ENCODE measurements at regions not wholly inside any gene's neighbourhood (a gene's known extent, or its start where the extent isn't known, plus 50 kb on each side); places are given as distances from the start of the nearest gene placed in this dataset.

GRCh38 chr3:177690306-177690705, 493.0 kb upstream of the TBL1XR1 start:
- Histone ChIP-seq H3K9me3 (ENCODE audit: insufficient read depth in 2 of 2, low read depth in 1 of 2, low read length in 1 of 2) (no peaks in the 10 kb centered on the region), H3K36me3 (ENCODE audit: control insufficient read depth in 2 of 4, insufficient read depth in 4 of 4, low read length in 3 of 4) (no peaks in the 10 kb centered on the region), H2BK12ac (ENCODE audit: low read depth, low read length) (no peak overlapping the region), H2BK15ac (ENCODE audit: low read length) (no peak overlapping the region), H3K4me3 (ENCODE audit: extremely low read depth in 1 of 4, insufficient read depth in 2 of 4, low read depth in 3 of 4, low read length in 4 of 4) (no peak overlapping the region), H3K18ac (ENCODE audit: extremely low read depth, low read length) (no peak overlapping the region), H2BK20ac (ENCODE audit: low read length) (no peak overlapping the region), H3K79me2 (ENCODE audit: control insufficient read depth in 1 of 2, insufficient read depth in 2 of 2, low read length in 2 of 2) (no peaks in the 10 kb centered on the region), H3K4me2 (ENCODE audit: insufficient read depth in 1 of 2, low read depth in 2 of 2, low read length in 2 of 2) (no peak overlapping the region), H3K4ac (replicated peaks; ENCODE audit: insufficient read length, low read depth, low read length) (no peak overlapping the region), H3K56ac (replicated peaks; ENCODE audit: insufficient read length, low read depth, low read length) (no peak overlapping the region), H4K8ac (ENCODE audit: extremely low read depth, insufficient read depth, low read length) (no peak overlapping the region), H3K14ac (ENCODE audit: insufficient read length) (no peak overlapping the region), H4K20me1 (replicated peaks in 1 of 2; ENCODE audit: control insufficient read depth in 1 of 2, insufficient read depth in 2 of 2, low read length in 2 of 2) (no peaks in the 10 kb centered on the region), H4K5ac (ENCODE audit: insufficient read length, low read depth, low read length) (no peak overlapping the region), H3K79me1 (ENCODE audit: low read depth, low read length) (no peaks in the 10 kb centered on the region), H2BK5ac (ENCODE audit: low read depth, low read length) (no peak overlapping the region), H3K23ac (ENCODE audit: insufficient read length) (no peak overlapping the region), H3K27ac (ENCODE audit: low read depth, low read length) (no peak overlapping the region), H3K4me1 (replicated peaks in 1 of 4; ENCODE audit: control insufficient read depth in 3 of 4, insufficient read depth in 4 of 4, low read length in 3 of 4) (peaks cover 0 to 8% (median 0%) of the 10 kb centered on the region in 4 experiments; a peak in 2 of 7 replicates), H2AK5ac (ENCODE audit: low read depth, low read length) (no peak overlapping the region), H3K9ac (replicated peaks in 1 of 4; ENCODE audit: extremely low read depth in 1 of 4, low read depth in 3 of 4, low read length in 3 of 4) (no peak overlapping the region), H4K91ac (replicated peaks; ENCODE audit: insufficient read length, low read length) (no peak overlapping the region), H3K23me2 (ENCODE audit: low read depth, low read length) (no peaks in the 10 kb centered on the region), H2AFZ (ENCODE audit: low read length) (no peak overlapping the region), H2BK120ac (replicated peaks; ENCODE audit: low read depth, low read length) (no peak overlapping the region), H3K27me3 (replicated peaks in 1 of 4; ENCODE audit: control insufficient read depth in 3 of 4, extremely low read depth in 1 of 4, insufficient read depth in 3 of 4, low read length in 3 of 4) (no peaks in the 10 kb centered on the region)
- DNase-seq (ENCODE audit: low read depth in 1 of 2, low spot score in 2 of 2): no peak
- POLR2A ChIA-PET (ENCODE audit: partially characterized antibody): no interaction called here
- FAIRE-seq: no peak
- 91% methylated on average over 3 of the region's 3 CpGs; no CpG with 5 or more reads in 1 of the 2 experiments for WGBS, 2 experiments (ENCODE audit: extremely low coverage in 1 of 2, insufficient coverage in 1 of 2, insufficient read length in 1 of 2, insufficient replicate concordance in 2 of 2, low coverage in 1 of 2, low lambda C conversion rate in 2 of 2, missing lambda C conversion rate in 1 of 2)
- CTCF ChIA-PET (ENCODE audit: partially characterized antibody): interaction anchor here (1.3 to 1.7 kb wide), 2 partner anchors 8 to 87 kb away, joined by 4 to 5 read pairs; no protein-coding TSS in a partner anchor
- TF ChIP-seq ZNF274 (IDR thresholded peaks at IDR 0.05; ENCODE audit: borderline replicate concordance, extremely low read depth, low read length) (no peak), TEAD4 (IDR thresholded peaks at IDR 0.05; ENCODE audit: low read depth, low read length) (no peak), CREB1 (IDR thresholded peaks at IDR 0.05) (no peak), RFX5 (IDR thresholded peaks at IDR 0.05; ENCODE audit: borderline replicate concordance, low read depth, low read length) (no peak), CBX5 (IDR thresholded peaks at IDR 0.05; ENCODE audit: low read depth, low read length) (no peak), RBBP5 (IDR thresholded peaks at IDR 0.05; ENCODE audit: borderline replicate concordance, low read depth, low read length) (no peak), CHD2 (IDR thresholded peaks at IDR 0.05; ENCODE audit: low read length) (no peak), CTCF (IDR thresholded peaks at IDR 0.05; ENCODE audit: control extremely low read depth in 1 of 3, insufficient read depth in 1 of 3, low read depth in 1 of 3, low read length in 3 of 3) (no peak), SRF (IDR thresholded peaks at IDR 0.05; ENCODE audit: low read depth, low read length) (no peak), PHF8 (conservative IDR thresholded peaks at IDR 0.05; ENCODE audit: low read depth, low read length) (no peak)
